ENCODE measurements at regions not wholly inside any gene's neighbourhood (a gene's known extent, or its start where the extent isn't known, plus 50 kb on each side); places are given as distances from the start of the nearest gene placed in this dataset.
A peak's percentile ranks its signal among the peaks of the same experiment; 100 is the strongest.

DNA sequence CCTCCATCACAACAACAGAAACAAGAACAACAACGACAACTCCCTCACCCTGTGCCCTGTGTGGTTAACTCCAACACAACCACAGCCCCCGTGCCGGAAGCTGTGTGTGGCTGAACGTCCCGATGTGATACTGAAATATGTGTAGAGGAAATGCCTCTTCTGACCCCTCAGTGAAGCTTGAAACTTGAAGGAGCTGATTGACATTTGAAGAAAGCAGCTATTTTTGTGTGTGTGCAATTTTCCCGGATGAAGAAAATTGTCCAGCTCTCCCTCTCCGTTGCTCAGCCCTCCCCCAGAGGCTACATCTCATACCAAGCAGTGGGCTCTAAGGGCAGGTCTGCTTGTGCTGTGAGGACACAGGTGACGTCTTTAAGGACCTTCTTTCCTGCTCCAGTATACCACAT lies 173.8 kb downstream of the ICOS start:
- DNase-seq = no peak

DNA sequence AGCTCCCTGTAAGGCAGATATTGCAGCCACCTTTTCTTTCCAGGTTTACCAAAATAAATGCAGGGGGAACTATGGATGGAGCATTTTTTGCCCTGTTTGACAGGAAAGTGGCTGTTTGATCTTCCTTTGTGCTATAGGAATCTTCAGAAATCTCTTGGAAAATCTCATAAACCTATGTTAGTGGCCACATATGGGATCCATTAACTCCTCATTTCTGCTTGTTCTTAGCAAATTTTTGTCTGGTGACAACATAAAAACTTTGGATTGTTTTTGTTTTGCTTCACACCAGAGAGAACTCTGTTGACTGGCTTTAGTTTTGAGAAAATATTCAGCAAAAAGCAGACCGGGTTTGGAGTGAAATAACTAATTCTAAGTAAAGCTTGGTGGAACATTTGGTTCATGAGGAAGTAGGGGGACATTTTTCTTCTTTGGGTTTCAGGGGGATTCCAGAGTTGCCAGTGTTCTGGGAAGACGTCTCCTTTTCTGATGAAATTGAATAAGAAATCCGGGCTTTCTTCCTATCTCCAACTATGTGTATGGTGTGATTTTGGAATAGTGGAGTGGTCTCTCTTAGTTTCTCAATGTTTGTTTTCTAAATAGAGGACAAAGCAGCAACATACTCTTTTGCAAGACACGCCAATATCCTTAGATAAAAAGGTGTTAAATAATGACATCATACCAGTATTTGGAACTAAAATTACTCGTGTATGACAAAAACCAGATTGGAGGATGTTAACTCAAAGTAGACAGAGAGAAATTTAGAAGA lies 174.4 kb downstream of the ICOS start:
- no peak for DNase-seq

DNA sequence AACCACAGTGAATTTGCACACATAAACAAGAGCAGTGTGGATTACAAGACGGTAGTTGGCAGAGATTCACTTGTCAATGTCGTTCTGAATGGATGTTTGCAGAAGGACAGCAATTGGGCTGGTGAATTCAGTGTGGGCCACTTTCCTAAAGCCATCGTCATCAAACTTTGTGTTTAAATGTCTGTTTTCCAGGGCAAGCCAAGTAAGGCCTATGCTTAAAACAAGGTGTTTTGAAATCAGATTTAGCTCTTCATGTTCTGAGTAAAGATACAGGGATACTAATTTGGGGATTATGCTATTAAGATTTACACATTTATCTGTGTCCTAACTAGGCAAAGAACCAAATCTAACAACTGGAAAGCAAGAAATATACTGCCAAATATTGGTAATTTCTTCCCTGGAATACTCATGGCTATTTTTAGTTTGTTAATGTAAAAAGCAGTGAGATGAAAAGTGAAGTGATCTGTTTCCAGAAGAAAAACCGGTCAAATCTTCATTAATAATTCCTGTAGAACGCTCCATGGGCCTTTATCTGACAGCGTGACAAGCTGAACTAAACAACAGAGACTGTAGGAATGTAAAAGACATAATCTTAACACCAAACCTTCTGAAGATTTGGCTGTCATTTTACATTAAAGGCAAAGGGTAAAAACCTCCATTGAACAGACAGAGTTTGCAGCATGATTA lies 175.7 kb downstream of the ICOS start:
- no peak for DNase-seq

- no peak for DNase-seq
Measured at GRCh38 chr2:204114295-204115136, 178.0 kb downstream of the ICOS start.

GRCh38 chr2:204115137-204116056 lies 178.8 kb downstream of the ICOS start:
- no peak for DNase-seq

GRCh38 chr2:204116159-204116792 lies 179.7 kb downstream of the ICOS start:
- DNase-seq = no peak

GRCh38 chr2:204122425-204122824 lies 185.9 kb downstream of the ICOS start:
- no peak for DNase-seq

- no peak for DNase-seq
Measured at GRCh38 chr2:204124140-204124750, 187.7 kb downstream of the ICOS start.

GRCh38 chr2:204126705-204127104 lies 190.1 kb downstream of the ICOS start:
- DNase-seq = no peak

DNA sequence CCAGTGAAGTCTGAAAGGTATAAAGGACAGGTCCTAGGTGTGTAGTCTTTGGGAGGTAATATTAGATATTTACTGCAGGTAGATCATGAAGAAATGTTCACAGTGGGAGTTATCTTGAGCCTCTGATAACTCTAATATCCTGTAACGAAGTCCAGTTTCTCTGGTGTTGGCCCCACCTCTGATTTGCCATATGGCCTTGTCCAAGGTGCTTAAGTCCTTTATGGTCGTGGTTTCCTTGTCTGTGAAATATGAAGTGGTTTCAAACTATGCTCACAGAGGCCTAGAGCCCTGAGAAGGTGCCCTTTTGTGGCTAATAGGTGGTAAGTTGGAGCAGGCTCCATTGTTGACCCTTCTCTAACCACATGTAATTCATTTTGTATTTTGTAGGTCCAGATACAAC lies 190.7 kb downstream of the ICOS start:
- DNase-seq = no peak

- no peak for DNase-seq
Measured at GRCh38 chr2:204129591-204130294, 193.2 kb downstream of the ICOS start.

DNA sequence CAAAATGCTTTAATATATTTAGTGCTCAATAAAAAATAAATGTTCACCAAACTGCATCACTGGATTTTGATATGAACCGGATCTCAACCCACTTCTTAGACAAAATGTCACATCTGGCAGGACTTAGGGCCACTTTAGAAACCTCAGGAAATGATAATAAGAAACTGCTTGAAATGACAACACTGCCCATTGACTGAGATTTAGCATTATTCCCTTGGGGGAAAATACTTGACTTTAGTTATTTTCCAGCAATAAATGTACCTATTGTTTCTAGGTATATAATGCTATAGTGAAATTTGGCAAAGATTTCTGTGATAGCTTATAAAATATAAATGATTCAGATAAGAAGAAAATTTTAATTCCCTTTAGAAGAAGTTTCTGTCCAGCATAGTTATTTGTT lies 195.1 kb downstream of the ICOS start:
- DNase-seq = no peak

- peak; percentile 92 for DNase-seq
Measured at GRCh38 chr2:204133476-204133875, 196.9 kb downstream of the ICOS start.

DNA sequence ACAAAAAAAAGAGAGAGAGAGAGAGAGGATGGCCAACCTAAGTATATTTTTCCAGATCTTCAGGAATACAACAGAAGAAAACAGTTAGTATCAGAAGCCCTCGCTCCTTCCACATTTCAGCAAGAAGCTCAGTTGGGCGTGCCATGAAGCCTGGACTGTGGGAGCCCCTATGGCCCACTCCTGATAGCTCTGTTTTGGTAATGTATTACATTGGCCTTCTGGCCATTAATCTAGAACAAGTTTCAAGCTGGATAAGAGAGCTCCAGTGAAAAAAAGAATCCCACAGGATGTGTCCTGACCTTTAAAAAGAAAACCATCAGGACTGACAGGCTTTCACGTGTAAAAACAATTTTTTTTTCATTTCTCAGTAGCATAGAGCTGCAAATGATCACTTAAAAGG lies 197.9 kb downstream of the ICOS start:
- DNase-seq = no peak

DNA sequence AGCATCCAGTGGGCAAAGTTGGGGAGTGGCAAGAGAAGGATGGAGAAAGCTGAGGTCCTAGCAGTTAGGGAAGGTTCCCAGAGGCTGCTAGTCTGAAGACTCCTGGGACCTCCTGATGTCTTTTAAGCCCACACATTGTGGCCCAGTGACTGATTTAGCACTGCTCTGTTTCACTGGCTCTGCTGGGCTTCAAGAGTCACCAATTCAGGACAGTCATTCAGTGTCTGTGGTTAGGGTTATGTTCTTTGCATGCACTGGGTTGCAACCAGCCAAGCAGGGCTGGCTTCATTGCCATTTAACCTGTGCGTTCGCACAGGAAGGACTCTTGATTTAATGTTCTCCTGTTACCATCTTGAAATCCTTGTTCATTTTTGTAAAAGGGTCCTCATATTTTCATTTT lies 199.2 kb downstream of the ICOS start:
- no peak for DNase-seq

GRCh38 chr2:204138206-204138605 lies 201.6 kb downstream of the ICOS start:
- DNase-seq = no peak

DNA sequence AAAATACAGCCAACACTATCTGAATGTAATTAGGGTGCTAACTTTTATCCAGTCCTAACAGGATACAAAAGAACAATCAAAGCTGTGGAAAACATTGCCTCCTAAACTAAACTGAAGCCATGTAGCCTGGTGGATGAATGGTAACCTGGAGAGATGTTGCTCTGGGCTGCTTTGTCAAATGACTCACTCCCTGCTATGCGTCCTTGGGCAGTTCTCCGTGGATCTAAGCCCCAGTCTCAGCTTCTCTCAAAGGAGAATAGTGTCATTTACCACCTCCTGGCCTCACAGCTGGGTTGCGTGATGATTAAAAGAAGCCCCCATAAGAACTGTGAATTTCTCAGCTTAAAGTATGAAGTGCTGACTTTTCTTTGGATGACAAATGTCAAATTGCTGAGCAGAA lies 203.7 kb downstream of the ICOS start:
- DNase-seq = no peak

GRCh38 chr2:204143216-204144014 lies 206.9 kb downstream of the ICOS start:
- DNase-seq = no peak

- no peak for DNase-seq
Measured at GRCh38 chr2:204144492-204144891, 207.9 kb downstream of the ICOS start.

DNA sequence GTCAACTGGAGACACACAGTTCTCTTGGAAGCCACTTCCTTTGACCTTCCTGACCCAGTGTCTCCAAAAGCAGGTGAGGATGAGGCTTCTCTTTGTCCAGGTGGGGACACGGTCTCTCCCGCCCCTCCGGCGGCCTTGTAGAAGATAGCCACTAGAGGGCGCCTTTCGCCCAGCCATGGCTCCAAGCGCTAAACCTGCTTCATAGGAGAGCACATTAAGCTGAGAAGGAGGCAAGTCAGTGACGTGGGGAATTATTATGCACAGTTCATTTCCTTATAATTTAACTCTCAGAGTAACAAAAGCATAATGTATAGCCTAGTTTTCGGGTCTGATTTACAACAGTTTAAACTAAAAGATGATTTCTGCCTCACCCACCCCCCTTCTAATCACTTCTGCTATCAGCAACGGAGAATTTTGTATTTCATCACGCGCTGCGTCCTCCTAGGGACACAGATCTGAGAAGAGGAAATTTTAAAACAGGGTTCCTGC lies 208.7 kb downstream of the ICOS start:
- DNase-seq = peak; percentile 80

Measured in NCI-H1436 (cell line).